ENCODE measurements at regions not wholly inside any gene's neighbourhood (a gene's known extent, or its start where the extent isn't known, plus 50 kb on each side); places are given as distances from the start of the nearest gene placed in this dataset.

GRCh38 chr18:45253973-45254708 lies 361.1 kb upstream of the SLC14A2 start:
- Histone ChIP-seq H3K27ac (ENCODE audit: extremely low read depth, low read depth, low read length) (no peak overlapping the region), H3K4me1 (ENCODE audit: control insufficient read depth, insufficient read depth, low read length) (no peaks in the 10 kb centered on the region), H3K4me3 (ENCODE audit: low read depth, low read length) (no peak overlapping the region), H3K9me3 (ENCODE audit: control insufficient read depth, insufficient read depth, low read depth, low read length) (no peaks in the 10 kb centered on the region), H3K36me3 (ENCODE audit: control insufficient read depth in 2 of 2, insufficient read depth in 1 of 2, low read length in 2 of 2) (no peaks in the 10 kb centered on the region)
- ChIA-PET CTCF (interaction anchor here (0.6 to 1.3 kb wide), 2 partner anchors 21 to 30 kb away, joined by 4 to 5 read pairs; no protein-coding TSS in a partner anchor), POLR2A (no interaction called here)
- TF ChIP-seq ZSCAN5A (tag by site-specific recombination; IDR thresholded peaks at IDR 0.05) (no peak), ZBTB1 (tag by site-specific recombination; IDR thresholded peaks at IDR 0.05) (no peak), GLI4 (tag by site-specific recombination; IDR thresholded peaks at IDR 0.05) (no peak)
- TF ChIP-seq, protein P1, sequence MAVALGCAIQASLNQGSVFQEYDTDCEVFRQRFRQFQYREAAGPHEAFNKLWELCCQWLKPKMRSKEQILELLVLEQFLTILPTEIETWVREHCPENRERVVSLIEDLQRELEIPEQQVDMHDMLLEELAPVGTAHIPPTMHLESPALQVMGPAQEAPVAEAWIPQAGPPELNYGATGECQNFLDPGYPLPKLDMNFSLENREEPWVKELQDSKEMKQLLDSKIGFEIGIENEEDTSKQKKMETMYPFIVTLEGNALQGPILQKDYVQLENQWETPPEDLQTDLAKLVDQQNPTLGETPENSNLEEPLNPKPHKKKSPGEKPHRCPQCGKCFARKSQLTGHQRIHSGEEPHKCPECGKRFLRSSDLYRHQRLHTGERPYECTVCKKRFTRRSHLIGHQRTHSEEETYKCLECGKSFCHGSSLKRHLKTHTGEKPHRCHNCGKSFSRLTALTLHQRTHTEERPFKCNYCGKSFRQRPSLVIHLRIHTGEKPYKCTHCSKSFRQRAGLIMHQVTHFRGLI (tag by site-specific recombination; IDR thresholded peaks at IDR 0.05), result no peak

GRCh38 chr18:45254709-45255082 lies 360.6 kb upstream of the SLC14A2 start:
- ChIA-PET POLR2A (no interaction called here), CTCF (interaction anchor here (1.3 kb wide), 1 partner anchor 21 kb away, joined by 5 read pairs; no protein-coding TSS in a partner anchor)
- no peak overlapping the region for H3K4me3 ChIP-seq (ENCODE audit: low read depth, low read length)
- H3K27ac ChIP-seq (ENCODE audit: extremely low read depth, low read depth, low read length), result no peak overlapping the region
- H3K4me1 ChIP-seq (ENCODE audit: control insufficient read depth, insufficient read depth, low read length), result no peaks in the 10 kb centered on the region
- H3K9me3 ChIP-seq (ENCODE audit: control insufficient read depth, insufficient read depth, low read depth, low read length), result no peaks in the 10 kb centered on the region
- H3K36me3 ChIP-seq (ENCODE audit: control insufficient read depth in 2 of 2, insufficient read depth in 1 of 2, low read length in 2 of 2), result no peaks in the 10 kb centered on the region
- TF ChIP-seq ZNF664 (tag by site-specific recombination; IDR thresholded peaks at IDR 0.05) (no peak), ZSCAN5A (tag by site-specific recombination; IDR thresholded peaks at IDR 0.05) (no peak), ZNF776 (tag by site-specific recombination; IDR thresholded peaks at IDR 0.05; ENCODE audit: borderline replicate concordance) (no peak), PRDM1 (tag by site-specific recombination; IDR thresholded peaks at IDR 0.05) (no peak), PBX3 (CRISPR knock-in tag; IDR thresholded peaks at IDR 0.05) (no peak), ZNF830 (tag by site-specific recombination; IDR thresholded peaks at IDR 0.05; ENCODE audit: low read depth) (no peak), ZNF544 (tag by site-specific recombination; IDR thresholded peaks at IDR 0.05) (no peak), ZNF184 (tag by site-specific recombination; IDR thresholded peaks at IDR 0.05) (no peak), ZNF658 (tag by site-specific recombination; IDR thresholded peaks at IDR 0.05) (no peak), YY1 (tag by site-specific recombination; IDR thresholded peaks at IDR 0.05) (no peak), ZNF76 (tag by site-specific recombination; IDR thresholded peaks at IDR 0.05; ENCODE audit: borderline replicate concordance, low read depth) (no peak), EGR2 (tag by site-specific recombination; IDR thresholded peaks at IDR 0.05; ENCODE audit: low read depth) (no peak), ZBTB17 (tag by site-specific recombination; IDR thresholded peaks at IDR 0.05) (no peak)
- TF ChIP-seq, protein P2, sequence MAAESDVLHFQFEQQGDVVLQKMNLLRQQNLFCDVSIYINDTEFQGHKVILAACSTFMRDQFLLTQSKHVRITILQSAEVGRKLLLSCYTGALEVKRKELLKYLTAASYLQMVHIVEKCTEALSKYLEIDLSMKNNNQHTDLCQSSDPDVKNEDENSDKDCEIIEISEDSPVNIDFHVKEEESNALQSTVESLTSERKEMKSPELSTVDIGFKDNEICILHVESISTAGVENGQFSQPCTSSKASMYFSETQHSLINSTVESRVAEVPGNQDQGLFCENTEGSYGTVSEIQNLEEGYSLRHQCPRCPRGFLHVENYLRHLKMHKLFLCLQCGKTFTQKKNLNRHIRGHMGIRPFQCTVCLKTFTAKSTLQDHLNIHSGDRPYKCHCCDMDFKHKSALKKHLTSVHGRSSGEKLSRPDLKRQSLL (tag by site-specific recombination; IDR thresholded peaks at IDR 0.05), result no peak
- TF ChIP-seq, protein P3, sequence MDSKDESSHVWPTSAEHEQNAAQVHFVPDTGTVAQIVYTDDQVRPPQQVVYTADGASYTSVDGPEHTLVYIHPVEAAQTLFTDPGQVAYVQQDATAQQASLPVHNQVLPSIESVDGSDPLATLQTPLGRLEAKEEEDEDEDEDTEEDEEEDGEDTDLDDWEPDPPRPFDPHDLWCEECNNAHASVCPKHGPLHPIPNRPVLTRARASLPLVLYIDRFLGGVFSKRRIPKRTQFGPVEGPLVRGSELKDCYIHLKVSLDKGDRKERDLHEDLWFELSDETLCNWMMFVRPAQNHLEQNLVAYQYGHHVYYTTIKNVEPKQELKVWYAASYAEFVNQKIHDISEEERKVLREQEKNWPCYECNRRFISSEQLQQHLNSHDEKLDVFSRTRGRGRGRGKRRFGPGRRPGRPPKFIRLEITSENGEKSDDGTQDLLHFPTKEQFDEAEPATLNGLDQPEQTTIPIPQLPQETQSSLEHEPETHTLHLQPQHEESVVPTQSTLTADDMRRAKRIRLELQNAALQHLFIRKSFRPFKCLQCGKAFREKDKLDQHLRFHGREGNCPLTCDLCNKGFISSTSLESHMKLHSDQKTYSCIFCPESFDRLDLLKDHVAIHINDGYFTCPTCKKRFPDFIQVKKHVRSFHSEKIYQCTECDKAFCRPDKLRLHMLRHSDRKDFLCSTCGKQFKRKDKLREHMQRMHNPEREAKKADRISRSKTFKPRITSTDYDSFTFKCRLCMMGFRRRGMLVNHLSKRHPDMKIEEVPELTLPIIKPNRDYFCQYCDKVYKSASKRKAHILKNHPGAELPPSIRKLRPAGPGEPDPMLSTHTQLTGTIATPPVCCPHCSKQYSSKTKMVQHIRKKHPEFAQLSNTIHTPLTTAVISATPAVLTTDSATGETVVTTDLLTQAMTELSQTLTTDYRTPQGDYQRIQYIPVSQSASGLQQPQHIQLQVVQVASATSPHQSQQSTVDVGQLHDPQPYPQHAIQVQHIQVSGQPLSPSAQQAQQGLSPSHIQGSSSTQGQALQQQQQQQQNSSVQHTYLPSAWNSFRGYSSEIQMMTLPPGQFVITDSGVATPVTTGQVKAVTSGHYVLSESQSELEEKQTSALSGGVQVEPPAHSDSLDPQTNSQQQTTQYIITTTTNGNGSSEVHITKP (tag by site-specific recombination; IDR thresholded peaks at IDR 0.05), result no peak
- TF ChIP-seq, protein P4, sequence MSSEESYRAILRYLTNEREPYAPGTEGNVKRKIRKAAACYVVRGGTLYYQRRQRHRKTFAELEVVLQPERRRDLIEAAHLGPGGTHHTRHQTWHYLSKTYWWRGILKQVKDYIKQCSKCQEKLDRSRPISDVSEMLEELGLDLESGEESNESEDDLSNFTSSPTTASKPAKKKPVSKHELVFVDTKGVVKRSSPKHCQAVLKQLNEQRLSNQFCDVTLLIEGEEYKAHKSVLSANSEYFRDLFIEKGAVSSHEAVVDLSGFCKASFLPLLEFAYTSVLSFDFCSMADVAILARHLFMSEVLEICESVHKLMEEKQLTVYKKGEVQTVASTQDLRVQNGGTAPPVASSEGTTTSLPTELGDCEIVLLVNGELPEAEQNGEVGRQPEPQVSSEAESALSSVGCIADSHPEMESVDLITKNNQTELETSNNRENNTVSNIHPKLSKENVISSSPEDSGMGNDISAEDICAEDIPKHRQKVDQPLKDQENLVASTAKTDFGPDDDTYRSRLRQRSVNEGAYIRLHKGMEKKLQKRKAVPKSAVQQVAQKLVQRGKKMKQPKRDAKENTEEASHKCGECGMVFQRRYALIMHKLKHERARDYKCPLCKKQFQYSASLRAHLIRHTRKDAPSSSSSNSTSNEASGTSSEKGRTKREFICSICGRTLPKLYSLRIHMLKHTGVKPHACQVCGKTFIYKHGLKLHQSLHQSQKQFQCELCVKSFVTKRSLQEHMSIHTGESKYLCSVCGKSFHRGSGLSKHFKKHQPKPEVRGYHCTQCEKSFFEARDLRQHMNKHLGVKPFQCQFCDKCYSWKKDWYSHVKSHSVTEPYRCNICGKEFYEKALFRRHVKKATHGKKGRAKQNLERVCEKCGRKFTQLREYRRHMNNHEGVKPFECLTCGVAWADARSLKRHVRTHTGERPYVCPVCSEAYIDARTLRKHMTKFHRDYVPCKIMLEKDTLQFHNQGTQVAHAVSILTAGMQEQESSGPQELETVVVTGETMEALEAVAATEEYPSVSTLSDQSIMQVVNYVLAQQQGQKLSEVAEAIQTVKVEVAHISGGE (tag by site-specific recombination; conservative IDR thresholded peaks at IDR 0.05; ENCODE audit: low read depth), result no peak

All from HEK293 (cell line).